ENCODE measurements at regions not wholly inside any gene's neighbourhood (a gene's known extent, or its start where the extent isn't known, plus 50 kb on each side); places are given as distances from the start of the nearest gene placed in this dataset.
"Not testable (repeated sequence)": the region's sequence is repeated elsewhere in the genome, so short reads cannot be mapped to it uniquely, and the experiment has no call there.

DNA sequence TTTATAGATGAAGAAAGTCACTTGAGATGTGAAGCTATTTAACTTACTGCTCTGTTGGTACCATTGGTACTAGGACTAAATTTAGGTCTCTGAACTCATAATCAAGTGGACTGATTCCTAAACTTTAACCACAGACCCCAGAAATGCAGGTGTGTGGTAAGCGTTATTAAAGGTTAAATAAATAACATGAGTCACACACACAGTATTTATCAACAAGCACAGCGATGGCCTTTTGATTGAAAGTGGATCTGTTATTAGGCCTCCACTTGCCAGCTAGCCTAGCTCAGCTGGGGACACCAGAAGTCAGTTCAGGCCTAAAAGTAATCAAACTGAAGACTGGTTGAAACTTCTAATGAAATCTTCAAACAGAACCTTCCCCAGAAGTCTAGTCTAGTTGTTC is 161.3 kb upstream of the DPP10 start:
- Mint-ChIP-seq H3K27ac (no peak overlapping the region), H3K4me1 (no peaks in the 10 kb centered on the region), H3K4me3 (no peak overlapping the region), H3K36me3 (no peaks in the 10 kb centered on the region), H3K9me3 (ENCODE audit: low read depth) (peaks cover 6% of the 10 kb centered on the region), H3K27me3 (no peaks in the 10 kb centered on the region)
- DNase-seq, result no peak
- ATAC-seq, result no peak
- CTCF ChIA-PET, result no interaction called here

- no peaks in the 10 kb centered on the region for H3K27me3 Mint-ChIP-seq
- ATAC-seq (no peak), DNase-seq (no peak)
- H3K27ac Mint-ChIP-seq, result no peak overlapping the region
- H3K36me3 Mint-ChIP-seq, result no peaks in the 10 kb centered on the region
- H3K4me1 Mint-ChIP-seq, result no peaks in the 10 kb centered on the region
- CTCF ChIA-PET, result no interaction called here
- no peak overlapping the region for H3K4me3 Mint-ChIP-seq
- no peaks in the 10 kb centered on the region for H3K9me3 Mint-ChIP-seq (ENCODE audit: low read depth)
Observed at GRCh38 chr2:114283774-114284173, 158.7 kb upstream of the DPP10 start.

DNA sequence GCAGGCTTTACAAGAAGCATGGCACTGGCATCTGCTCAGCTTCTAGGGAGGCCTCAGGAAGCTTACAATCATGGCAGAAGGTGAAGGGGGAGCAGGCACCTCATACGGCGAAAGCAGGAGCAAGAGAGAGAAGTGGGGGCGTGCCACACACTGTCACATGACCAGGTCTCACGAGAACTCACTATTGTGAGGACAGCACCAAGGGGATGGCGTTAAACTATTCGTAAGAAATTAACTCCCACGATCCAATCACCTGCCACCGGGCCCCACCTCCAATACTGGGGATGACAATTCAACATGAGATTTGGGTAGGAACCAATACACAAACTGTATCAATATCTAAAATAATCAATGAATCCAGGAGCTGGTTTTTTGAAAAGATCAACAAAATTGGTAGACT is 156.0 kb upstream of the DPP10 start:
- no peaks in the 10 kb centered on the region for H3K27me3 Mint-ChIP-seq
- CTCF ChIA-PET, result no interaction called here
- H3K27ac Mint-ChIP-seq, result no peak overlapping the region
- ATAC-seq, result no peak
- H3K36me3 Mint-ChIP-seq, result no peaks in the 10 kb centered on the region
- no peaks in the 10 kb centered on the region for H3K4me1 Mint-ChIP-seq
- H3K4me3 Mint-ChIP-seq, result no peak overlapping the region
- DNase-seq, result no peak
- H3K9me3 Mint-ChIP-seq (ENCODE audit: low read depth), result no peaks in the 10 kb centered on the region

GRCh38 chr2:114293355-114293754 is 149.1 kb upstream of the DPP10 start:
- Mint-ChIP-seq H3K4me1 (no peaks in the 10 kb centered on the region), H3K36me3 (no peaks in the 10 kb centered on the region), H3K27ac (no peak overlapping the region), H3K27me3 (no peaks in the 10 kb centered on the region), H3K9me3 (ENCODE audit: low read depth) (no peaks in the 10 kb centered on the region), H3K4me3 (no peak overlapping the region)
- CTCF ChIA-PET, result no interaction called here
- ATAC-seq (no peak), DNase-seq (no peak)

- Mint-ChIP-seq H3K36me3 (no peaks in the 10 kb centered on the region), H3K27me3 (no peaks in the 10 kb centered on the region), H3K9me3 (ENCODE audit: low read depth) (no peaks in the 10 kb centered on the region), H3K27ac (no peak overlapping the region), H3K4me3 (no peak overlapping the region), H3K4me1 (no peaks in the 10 kb centered on the region)
- DNase-seq (no peak), ATAC-seq (no peak)
- CTCF ChIA-PET, result no interaction called here
Observed at GRCh38 chr2:114294741-114295140, 147.7 kb upstream of the DPP10 start.

DNA sequence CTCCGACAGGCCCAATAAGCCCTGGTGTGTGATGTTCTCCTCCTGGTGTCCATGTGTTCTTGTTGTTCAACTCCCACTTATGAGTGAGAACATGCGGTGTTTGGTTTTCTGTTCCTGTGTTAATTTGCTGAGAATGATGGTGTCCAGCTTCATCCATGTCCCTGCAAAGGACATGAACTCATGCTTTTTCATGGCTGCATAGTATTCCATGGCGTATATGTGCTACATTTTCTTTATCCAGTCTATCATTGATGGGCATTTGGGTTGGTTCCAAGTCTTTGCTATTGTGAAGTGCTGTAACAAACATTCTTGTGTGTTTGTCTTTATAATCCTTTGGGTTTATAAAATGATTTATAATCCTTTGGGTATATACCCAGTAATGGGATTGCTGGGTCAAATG is 142.1 kb upstream of the DPP10 start:
- H3K4me1 Mint-ChIP-seq; H3K4me3 Mint-ChIP-seq; DNase-seq; CTCF ChIA-PET; H3K9me3 Mint-ChIP-seq (ENCODE audit: low read depth); H3K27me3 Mint-ChIP-seq; ATAC-seq; H3K27ac Mint-ChIP-seq; H3K36me3 Mint-ChIP-seq: not testable (repeated sequence)

DNA sequence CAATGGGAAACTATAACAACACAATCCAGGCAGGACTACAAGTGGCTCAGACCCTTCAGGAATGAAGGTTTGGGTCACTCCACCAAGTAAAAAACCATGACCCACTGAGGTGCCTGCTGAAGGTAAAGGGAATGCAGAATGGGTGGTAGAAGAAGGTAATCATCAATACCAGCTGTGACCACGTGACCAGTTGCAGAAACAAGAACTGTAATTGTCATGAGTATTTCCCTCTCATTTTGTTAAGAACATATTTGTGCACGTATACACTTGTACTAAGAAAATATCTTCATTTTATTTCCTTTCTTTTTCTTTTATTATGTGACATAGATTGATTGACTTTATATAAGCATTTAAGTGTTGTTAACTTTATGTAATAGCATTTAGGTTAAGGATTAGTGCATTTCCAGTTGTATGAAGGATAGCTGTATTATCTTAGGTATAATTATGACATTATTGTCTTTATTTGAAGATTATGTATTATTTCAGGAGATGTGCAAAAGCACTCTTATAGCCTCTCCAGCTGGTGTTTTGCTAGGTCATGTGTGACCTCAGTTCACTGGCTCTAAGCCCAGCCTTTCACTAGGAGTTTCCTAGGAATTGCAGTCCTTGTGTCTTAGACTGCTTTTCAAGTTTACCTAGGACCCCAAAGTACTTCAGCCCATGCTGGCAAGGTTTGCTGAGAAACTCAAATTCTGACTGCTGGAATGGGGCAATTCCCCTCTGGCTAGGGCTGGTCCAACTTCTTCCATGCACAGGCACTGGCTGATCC is 125.7 kb upstream of the DPP10 start:
- Mint-ChIP-seq H3K4me1 (no peaks in the 10 kb centered on the region), H3K27me3 (no peaks in the 10 kb centered on the region), H3K4me3 (no peak overlapping the region), H3K27ac (no peak overlapping the region), H3K36me3 (no peaks in the 10 kb centered on the region), H3K9me3 (ENCODE audit: low read depth) (no peaks in the 10 kb centered on the region)
- DNase-seq, result no peak
- ATAC-seq, result no peak
- CTCF ChIA-PET, result no interaction called here

GRCh38 chr2:114330594-114330993 is 111.8 kb upstream of the DPP10 start:
- Mint-ChIP-seq H3K27ac (no peak overlapping the region), H3K4me1 (no peaks in the 10 kb centered on the region), H3K9me3 (ENCODE audit: low read depth) (no peaks in the 10 kb centered on the region), H3K4me3 (no peak overlapping the region), H3K27me3 (no peaks in the 10 kb centered on the region), H3K36me3 (no peaks in the 10 kb centered on the region)
- CTCF ChIA-PET, result no interaction called here
- DNase-seq, result no peak
- no peak for ATAC-seq

- no peak overlapping the region for H3K27ac Mint-ChIP-seq
- DNase-seq (no peak), ATAC-seq (no peak)
- H3K4me3 Mint-ChIP-seq, result no peak overlapping the region
- CTCF ChIA-PET, result no interaction called here
- H3K36me3 Mint-ChIP-seq, result no peaks in the 10 kb centered on the region
- no peaks in the 10 kb centered on the region for H3K9me3 Mint-ChIP-seq (ENCODE audit: low read depth)
- no peaks in the 10 kb centered on the region for H3K4me1 Mint-ChIP-seq
- H3K27me3 Mint-ChIP-seq, result no peaks in the 10 kb centered on the region
Observed at GRCh38 chr2:114331934-114332333, 110.5 kb upstream of the DPP10 start.

DNA sequence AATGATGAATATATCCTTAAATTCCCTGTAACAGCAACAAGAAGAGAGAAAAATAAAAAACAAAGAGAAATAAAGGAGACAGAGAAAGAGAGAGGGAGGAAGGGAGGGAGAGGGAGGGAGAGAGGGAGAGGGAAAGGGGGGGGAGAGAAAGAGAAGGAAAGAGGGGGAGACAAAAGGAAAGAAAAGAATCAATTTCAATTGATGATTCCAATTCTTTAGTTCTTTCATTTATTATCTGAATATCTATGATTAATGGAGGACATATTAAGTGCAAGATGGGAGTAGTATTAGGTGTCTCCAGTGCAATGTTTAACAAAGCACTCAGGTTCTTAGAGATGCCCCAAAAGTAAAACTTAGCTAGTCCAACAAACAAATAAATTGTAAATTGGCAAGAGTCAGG is 97.2 kb upstream of the DPP10 start:
- DNase-seq, result no peak
- no peak for ATAC-seq
- Mint-ChIP-seq H3K36me3 (no peaks in the 10 kb centered on the region), H3K4me1 (no peaks in the 10 kb centered on the region), H3K9me3 (ENCODE audit: low read depth) (no peaks in the 10 kb centered on the region), H3K27ac (no peak overlapping the region), H3K27me3 (no peaks in the 10 kb centered on the region), H3K4me3 (no peak overlapping the region)
- CTCF ChIA-PET, result no interaction called here

DNA sequence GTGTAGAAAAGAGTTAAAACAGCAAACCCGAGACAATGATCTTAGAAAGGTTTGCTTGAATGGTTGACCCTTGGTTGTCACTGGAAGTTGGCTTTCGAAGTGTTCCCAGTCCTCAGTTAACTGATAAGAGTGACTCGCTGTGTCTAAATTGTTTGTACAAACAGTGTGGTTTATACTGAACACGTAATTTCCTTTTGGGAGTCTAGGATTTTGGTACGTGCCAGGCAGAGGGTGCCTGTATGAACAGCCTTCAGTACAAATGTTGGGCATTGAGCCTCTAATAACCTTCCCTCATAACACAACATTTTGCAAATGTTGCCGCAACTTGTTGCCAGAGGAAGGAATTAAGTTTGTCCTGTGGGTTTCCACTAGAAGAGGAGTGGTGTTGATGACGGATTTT is 95.8 kb upstream of the DPP10 start:
- Mint-ChIP-seq H3K4me1 (no peaks in the 10 kb centered on the region), H3K9me3 (ENCODE audit: low read depth) (no peaks in the 10 kb centered on the region), H3K27me3 (no peaks in the 10 kb centered on the region), H3K36me3 (no peaks in the 10 kb centered on the region), H3K4me3 (no peak overlapping the region), H3K27ac (no peak overlapping the region)
- DNase-seq, result no peak
- CTCF ChIA-PET, result no interaction called here
- ATAC-seq, result no peak

- Mint-ChIP-seq H3K27me3 (no peaks in the 10 kb centered on the region), H3K4me3 (no peak overlapping the region), H3K9me3 (ENCODE audit: low read depth) (no peaks in the 10 kb centered on the region), H3K4me1 (no peaks in the 10 kb centered on the region), H3K36me3 (no peaks in the 10 kb centered on the region), H3K27ac (no peak overlapping the region)
- DNase-seq (no peak), ATAC-seq (no peak)
- CTCF ChIA-PET, result no interaction called here
Observed at GRCh38 chr2:114350186-114350725, 92.2 kb upstream of the DPP10 start.

- no peaks in the 10 kb centered on the region for H3K9me3 Mint-ChIP-seq (ENCODE audit: low read depth)
- no peaks in the 10 kb centered on the region for H3K36me3 Mint-ChIP-seq
- no peaks in the 10 kb centered on the region for H3K27me3 Mint-ChIP-seq
- no peak overlapping the region for H3K27ac Mint-ChIP-seq
- H3K4me3 Mint-ChIP-seq, result no peak overlapping the region
- no peaks in the 10 kb centered on the region for H3K4me1 Mint-ChIP-seq
- CTCF ChIA-PET, result no interaction called here
- DNase-seq (no peak), ATAC-seq (no peak)
Observed at GRCh38 chr2:114352988-114353387, 89.5 kb upstream of the DPP10 start.

- Mint-ChIP-seq H3K9me3 (ENCODE audit: low read depth) (no peaks in the 10 kb centered on the region), H3K4me1 (no peaks in the 10 kb centered on the region), H3K27ac (no peak overlapping the region), H3K36me3 (no peaks in the 10 kb centered on the region), H3K4me3 (no peak overlapping the region), H3K27me3 (no peaks in the 10 kb centered on the region)
- ATAC-seq (no peak), DNase-seq (no peak)
- CTCF ChIA-PET, result no interaction called here
Observed at GRCh38 chr2:114354199-114354598, 88.2 kb upstream of the DPP10 start.

DNA sequence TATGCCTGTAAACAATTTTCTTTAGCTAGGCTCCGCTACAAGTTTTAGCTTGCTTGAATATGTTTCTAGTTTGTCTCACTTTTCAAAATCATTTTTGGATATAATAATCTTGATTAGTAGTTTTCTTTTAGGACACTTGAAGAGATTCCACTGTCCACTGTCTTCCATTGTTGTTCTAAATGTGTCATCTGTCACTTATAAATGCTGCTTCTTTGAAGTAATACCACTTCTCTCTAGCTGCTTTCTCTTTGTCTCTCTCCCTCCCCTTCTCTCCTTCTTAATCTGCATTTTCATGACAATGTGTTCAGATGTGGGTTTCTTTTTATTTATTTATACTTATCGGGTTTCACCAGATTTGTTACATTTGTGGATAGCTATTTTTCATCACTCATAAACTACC is 73.7 kb upstream of the DPP10 start:
- DNase-seq (no peak), ATAC-seq (no peak)
- Mint-ChIP-seq H3K27ac (no peak overlapping the region), H3K36me3 (no peaks in the 10 kb centered on the region), H3K9me3 (ENCODE audit: low read depth) (peaks cover 22% of the 10 kb centered on the region), H3K4me3 (no peak overlapping the region), H3K4me1 (no peaks in the 10 kb centered on the region), H3K27me3 (no peaks in the 10 kb centered on the region)
- CTCF ChIA-PET, result no interaction called here

Data from activated CD8-positive, alpha-beta memory T cell treated with anti-CD3 and anti-CD28 coated beads, Interleukin-2, amount 10 ng/mL, durations not matched to agents 7 days and 5 days (primary cell).